ENCODE measurements at regions not wholly inside any gene's neighbourhood (a gene's known extent, or its start where the extent isn't known, plus 50 kb on each side); places are given as distances from the start of the nearest gene placed in this dataset.

GRCh38 chr2:19745318-19746136 lies 156.3 kb downstream of the TTC32 start:
- TF ChIP-seq CTCF (IDR thresholded peaks at IDR 0.05) (no peak), EZH2 (IDR thresholded peaks at IDR 0.05; ENCODE audit: borderline replicate concordance, insufficient read depth, low read depth, low read length, poor library complexity, severe bottlenecking) (no peak)

Data from B cell (primary cell).